Omental fat pad (tissue), 3 donors: ENCODE measurements at regions not wholly inside any gene's neighbourhood (a gene's known extent, or its start where the extent isn't known, plus 50 kb on each side); places are given as distances from the start of the nearest gene placed in this dataset.

Experiments
- ATAC-seq: fragments of 150-250 bp; one replicate; pipeline ENCODE4 v1.9.1; 2016; ENCODE audit warnings: mild to moderate bottlenecking, moderate library complexity; ENCODE audit not compliant: low FRiP score
- DNase-seq: peaks from one replicate; pipeline ENCODE4 v3.0.0-alpha.2; 2019; ENCODE audit warnings: low spot score
- CTCF ChIP-seq, 3 donors: fragments of 450-650 bp; IDR thresholded peaks; one replicate each; pipeline ENCODE4 v1.5.1; 2016 to 2017; ENCODE audit warnings: antibody characterized with exemption in 3 of 3, mild to moderate bottlenecking in 3 of 3, moderate library complexity in 2 of 3

- ATAC-seq (peak; percentile 51), DNase-seq (no peak)
- TF ChIP-seq CTCF (IDR thresholded peaks at IDR 0.05), result no peak
Measured at GRCh38 chr5:90161414-90161813, 248.1 kb downstream of the CETN3 start.

GRCh38 chr5:90158131-90158530 lies 251.4 kb downstream of the CETN3 start:
- ATAC-seq, result no peak
- no peak for TF ChIP-seq CTCF (IDR thresholded peaks at IDR 0.05)

GRCh38 chr5:90153031-90153430 lies 256.5 kb downstream of the CETN3 start:
- no peak for DNase-seq
- no peak for ATAC-seq
- no peak for TF ChIP-seq CTCF (IDR thresholded peaks at IDR 0.05)

More at GRCh38 chr5:90158131-90158530, 251.4 kb downstream of the CETN3 start:
- DNase-seq, result no peak

- DNase-seq (no peak), ATAC-seq (no peak)
- no peak for TF ChIP-seq CTCF (IDR thresholded peaks at IDR 0.05)
Measured at GRCh38 chr5:90144625-90145327, 264.8 kb downstream of the CETN3 start.

GRCh38 chr5:90142541-90142940 lies 267.0 kb downstream of the CETN3 start:
- ATAC-seq, result no peak
- no peak for TF ChIP-seq CTCF (IDR thresholded peaks at IDR 0.05)
- DNase-seq, result no peak

GRCh38 chr5:90141984-90142383 lies 267.6 kb downstream of the CETN3 start:
- no peak for TF ChIP-seq CTCF (IDR thresholded peaks at IDR 0.05)
- no peak for DNase-seq
- ATAC-seq, result no peak

GRCh38 chr5:90136952-90137528 lies 272.5 kb downstream of the CETN3 start:
- no peak for ATAC-seq
- DNase-seq, result no peak
- no peak for TF ChIP-seq CTCF (IDR thresholded peaks at IDR 0.05)
